Tibial nerve (tissue), 4 donors: ENCODE measurements at regions not wholly inside any gene's neighbourhood (a gene's known extent, or its start where the extent isn't known, plus 50 kb on each side); places are given as distances from the start of the nearest gene placed in this dataset.

Experiments
- EP300 ChIP-seq, 2 donors: sonication (generic); formaldehyde crosslinking; IDR thresholded peaks; one replicate each; pipeline ENCODE4 v1.6.1; 2017; ENCODE audit warnings: antibody characterized with exemption in 2 of 2, mild to moderate bottlenecking in 1 of 2
- POLR2A ChIP-seq, 2 donors: fragments of 450-650 bp; IDR thresholded peaks; one replicate each; pipeline ENCODE4 v1.6.1; 2017; ENCODE audit warnings: antibody characterized with exemption in 2 of 2, mild to moderate bottlenecking in 2 of 2, moderate library complexity in 2 of 2
- TF ChIP-seq, protein P1 (sequence below), 5 experiments: fragments of 200-600 bp in 3 of 5; fragments of 450-650 bp in 2 of 5; sonication (generic) in 3 of 5; IDR thresholded peaks; one replicate each; pipeline ENCODE4 v1.5.1; 2016 to 2019; ENCODE audit warnings: antibody characterized with exemption in 5 of 5, mild to moderate bottlenecking in 3 of 5, moderate library complexity in 2 of 5

DNA sequence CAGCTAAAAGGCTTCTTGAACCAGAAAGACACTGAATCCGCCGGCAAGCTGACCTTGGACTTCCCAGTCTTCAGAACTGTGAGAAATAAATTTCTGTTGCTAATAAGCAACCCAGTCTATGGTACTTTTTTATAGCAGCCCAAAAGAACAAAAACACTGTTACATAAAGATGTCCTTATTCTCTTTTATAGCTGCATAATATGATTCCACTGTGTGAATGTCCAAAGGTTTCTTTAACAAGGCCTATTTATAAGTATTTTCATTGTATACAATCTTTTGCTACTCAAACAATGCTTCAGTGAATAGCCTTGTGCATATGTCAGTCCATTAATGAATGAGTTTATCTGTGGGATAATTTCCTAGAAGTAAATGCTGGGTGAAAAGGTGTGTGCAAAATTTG lies 190.8 kb upstream of the INHBA start:
- TF ChIP-seq, protein P1, sequence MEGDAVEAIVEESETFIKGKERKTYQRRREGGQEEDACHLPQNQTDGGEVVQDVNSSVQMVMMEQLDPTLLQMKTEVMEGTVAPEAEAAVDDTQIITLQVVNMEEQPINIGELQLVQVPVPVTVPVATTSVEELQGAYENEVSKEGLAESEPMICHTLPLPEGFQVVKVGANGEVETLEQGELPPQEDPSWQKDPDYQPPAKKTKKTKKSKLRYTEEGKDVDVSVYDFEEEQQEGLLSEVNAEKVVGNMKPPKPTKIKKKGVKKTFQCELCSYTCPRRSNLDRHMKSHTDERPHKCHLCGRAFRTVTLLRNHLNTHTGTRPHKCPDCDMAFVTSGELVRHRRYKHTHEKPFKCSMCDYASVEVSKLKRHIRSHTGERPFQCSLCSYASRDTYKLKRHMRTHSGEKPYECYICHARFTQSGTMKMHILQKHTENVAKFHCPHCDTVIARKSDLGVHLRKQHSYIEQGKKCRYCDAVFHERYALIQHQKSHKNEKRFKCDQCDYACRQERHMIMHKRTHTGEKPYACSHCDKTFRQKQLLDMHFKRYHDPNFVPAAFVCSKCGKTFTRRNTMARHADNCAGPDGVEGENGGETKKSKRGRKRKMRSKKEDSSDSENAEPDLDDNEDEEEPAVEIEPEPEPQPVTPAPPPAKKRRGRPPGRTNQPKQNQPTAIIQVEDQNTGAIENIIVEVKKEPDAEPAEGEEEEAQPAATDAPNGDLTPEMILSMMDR (IDR thresholded peaks at IDR 0.05): no peak
- TF ChIP-seq POLR2A (IDR thresholded peaks at IDR 0.05): no peak
- no peak for TF ChIP-seq EP300 (IDR thresholded peaks at IDR 0.05)
